GM18873 (cell line): ENCODE measurements at regions not wholly inside any gene's neighbourhood (a gene's known extent, or its start where the extent isn't known, plus 50 kb on each side); places are given as distances from the start of the nearest gene placed in this dataset.

ENCODE experiments used
- ATAC-seq: cut with Tn5 transposase; IDR thresholded peaks from one replicate; pipeline ENCODE4 v1.9.1; 2021; ENCODE audit warnings: mild to moderate bottlenecking, moderate library complexity, moderate number of reproducible peaks; ENCODE audit not compliant: unreplicated experiment, low FRiP score

DNA sequence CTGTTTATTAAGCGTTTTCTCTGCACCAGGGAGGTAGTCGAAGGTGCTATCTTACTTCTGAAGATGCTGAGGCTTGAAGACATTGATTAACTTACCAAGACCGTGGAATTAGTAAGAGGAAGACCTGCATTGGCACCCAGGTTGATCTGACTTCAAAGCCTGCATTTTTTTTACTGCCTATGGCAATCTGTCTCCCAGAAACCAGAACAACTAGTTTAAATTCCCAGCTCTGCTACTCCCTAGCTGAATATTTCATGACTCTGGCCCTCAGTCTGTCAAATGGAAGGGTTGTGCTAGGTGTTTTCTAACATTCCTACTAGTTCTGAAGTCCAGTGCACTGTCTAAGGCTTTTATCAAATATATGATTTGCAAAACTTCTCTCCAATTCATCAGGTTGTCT, 52.0 kb upstream of the GRAMD1B start:
- no peak for ATAC-seq

DNA sequence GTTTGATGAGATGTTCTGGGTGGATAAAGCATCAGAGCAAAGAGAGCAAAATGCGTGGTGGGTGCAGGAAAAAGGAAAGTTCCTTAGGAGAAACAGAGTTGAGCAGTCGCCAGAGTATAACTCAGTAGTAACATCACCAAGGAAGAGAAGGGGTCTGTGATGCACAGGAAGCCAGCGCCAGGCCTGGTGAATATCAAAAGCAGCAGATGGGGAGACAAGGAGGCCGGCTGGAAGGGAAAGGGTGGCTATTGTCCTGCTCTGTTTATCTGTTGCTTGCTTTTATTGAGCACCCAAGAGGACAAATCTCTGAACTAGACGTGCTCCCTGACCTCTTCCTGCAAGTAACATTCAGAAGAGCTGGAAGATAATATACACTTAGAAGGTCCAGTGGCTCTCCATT, 52.7 kb upstream of the GRAMD1B start:
- ATAC-seq: no peak

DNA sequence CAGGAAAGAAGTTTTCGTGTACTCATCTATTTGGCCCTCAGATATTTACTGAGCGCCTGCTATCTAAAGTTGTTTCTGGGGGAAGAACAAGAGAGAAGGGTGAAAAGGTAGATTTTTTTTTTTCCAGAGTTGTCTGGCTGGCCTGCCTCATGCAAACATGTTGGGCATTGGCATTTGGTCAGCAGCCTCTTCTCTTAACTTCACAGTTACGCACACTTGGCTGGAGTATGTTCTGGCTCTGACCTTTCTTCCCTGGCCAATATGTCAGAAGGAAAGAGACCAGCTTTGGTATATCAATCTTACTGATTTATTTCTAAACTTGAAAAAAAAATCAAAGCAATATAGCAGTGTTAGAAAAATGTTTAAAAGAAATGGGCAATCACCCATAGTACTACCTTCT, 54.2 kb upstream of the GRAMD1B start:
- ATAC-seq: no peak

DNA sequence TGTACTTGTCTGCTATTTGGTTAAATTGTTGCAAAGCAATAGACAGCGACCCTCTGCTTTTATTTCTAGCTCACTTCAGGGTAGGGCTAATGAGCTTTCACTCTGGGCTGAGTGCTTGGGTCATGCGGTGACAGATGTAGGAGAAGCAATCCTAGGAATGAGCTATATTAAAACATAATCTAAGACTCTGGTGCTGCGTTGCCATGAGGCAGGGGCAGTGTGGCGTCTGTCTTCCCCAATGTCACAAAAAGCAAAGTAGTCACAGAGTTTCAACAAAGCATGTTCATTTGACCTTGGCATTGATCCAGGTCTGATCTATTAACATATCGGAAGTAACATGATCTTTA, 55.5 kb upstream of the GRAMD1B start:
- ATAC-seq: no peak

DNA sequence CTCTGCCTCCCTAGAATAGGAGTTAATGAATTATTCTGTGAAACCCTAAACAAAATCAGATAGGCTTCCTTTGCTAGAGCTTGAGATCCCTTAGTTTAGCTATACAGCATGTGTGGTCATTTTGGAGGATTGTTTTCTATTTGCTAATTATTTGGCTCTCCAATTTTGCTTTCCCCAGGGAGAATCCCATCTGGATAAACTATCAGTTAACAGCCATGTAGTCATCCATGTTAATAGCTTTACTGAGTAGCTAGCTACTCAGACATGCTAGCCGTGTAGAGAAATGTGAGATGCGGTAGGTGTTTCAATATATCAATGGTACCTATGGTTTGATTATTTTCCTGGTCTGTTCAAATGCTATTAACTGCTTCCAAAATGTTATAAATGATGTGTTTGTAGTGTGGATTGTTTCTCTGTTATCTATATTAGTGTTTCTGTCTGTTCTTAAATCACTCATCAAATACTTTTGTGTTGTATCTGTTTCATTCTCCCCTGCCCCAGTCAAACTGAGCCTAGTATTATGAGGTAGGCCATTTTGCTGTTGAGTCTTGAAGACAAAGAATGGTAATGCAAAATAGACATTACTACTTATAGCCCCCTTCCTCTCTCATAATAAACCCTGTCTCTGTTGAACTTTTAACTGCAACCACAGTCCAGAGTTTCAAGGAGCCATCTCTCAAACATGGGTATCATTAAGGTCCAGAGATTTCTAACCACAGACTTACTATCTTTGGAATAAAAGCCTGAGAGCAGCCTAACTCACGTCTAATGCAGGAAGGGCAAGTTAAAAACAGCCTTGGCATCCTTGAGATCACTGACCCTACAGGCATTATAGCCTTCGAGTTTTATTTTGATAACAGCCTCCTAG, 56.1 kb upstream of the GRAMD1B start:
- no peak for ATAC-seq

DNA sequence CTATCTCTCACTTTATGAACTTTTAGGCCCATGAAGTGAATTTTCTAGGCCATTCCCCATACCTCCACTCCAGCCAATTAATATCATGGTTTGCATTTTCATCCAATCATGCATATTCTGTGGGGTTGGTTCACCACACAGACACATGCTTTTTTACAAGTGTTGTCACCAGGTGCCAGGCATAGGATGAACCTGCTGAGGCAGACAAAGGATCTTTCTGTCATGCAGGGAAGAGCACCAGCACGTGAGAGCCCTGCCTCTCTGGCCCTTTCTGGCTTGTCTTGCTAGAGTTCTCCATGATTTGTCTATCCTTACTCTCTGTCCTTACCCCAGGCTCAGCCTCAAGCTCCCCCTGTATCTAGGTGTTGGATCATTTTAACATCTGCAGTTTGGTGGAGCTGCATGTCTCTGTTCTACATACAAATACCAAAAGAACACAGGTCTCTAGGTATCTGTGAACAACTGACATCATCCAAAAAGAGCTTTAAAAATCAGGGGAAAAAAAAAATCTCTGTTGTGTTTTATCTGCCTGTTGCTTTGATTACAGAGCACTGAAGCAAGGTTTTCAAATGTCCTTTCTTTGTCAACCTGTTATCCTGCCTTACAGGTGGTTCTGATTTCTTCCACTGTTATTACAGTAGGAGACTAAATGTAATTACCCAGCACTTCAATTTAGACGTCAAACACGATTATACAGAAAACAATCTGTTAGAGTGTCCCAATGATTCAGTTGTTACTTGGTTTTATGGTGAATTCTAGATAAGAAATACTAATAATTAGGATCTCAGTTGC, 58.4 kb upstream of the GRAMD1B start:
- no peak for ATAC-seq

DNA sequence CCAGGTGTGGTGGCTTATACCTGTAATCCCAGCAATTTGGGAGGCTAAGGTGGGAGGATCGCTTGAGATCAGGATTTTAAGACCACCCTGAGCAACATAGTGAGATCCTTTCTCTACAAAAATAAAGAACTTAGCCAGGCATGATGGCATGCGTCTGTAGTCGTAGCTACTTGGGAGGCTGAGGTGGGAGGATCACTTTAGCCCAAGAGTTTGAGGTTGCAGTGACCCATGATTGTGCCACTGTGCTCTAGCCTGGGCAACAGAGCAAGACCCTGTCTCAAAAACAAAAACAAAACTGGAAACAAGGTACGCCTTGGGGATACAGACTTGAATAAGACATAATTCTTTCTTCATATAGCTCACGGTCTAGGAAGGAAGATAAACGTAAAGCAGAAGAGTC, 63.1 kb upstream of the GRAMD1B start:
- ATAC-seq: no peak

DNA sequence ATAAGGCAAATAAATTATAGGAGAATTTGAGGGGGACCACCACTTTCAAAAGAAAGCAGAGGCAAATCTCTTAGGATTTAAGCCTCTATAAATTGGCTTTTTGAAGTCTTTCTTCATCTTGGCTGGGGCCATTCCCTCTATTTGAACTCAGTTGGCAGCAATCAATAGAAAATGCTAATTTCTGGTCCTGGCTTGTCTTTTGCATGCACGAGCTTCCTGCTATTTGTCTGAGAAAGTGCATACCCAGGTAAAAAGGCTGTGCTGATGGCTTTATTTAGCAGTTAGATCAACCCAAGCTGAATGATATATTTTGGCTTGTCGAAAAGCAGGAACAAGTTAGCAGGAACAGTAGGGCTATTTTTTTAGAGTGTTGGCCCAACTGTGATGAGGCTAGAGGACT, 64.1 kb upstream of the GRAMD1B start:
- no peak for ATAC-seq

DNA sequence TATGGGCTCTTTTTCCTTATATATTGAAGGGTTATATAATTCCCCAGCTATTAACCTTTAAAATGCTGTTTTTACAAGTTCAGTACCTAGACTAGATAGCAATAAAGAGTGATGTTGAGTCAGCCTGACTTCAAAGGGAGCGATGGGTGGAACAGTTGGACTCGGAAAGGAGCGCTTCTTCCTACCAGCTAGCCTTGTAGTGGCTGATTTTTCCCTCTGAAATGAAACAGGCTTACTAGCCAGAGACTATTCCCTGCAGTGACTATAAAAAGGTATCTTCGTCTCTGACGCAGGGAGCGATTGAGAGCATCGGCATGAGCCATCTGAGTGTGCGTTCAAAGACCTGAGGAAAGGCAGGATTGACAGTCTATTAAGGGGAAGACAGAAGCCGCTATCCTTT, 66.0 kb upstream of the GRAMD1B start:
- no peak for ATAC-seq

DNA sequence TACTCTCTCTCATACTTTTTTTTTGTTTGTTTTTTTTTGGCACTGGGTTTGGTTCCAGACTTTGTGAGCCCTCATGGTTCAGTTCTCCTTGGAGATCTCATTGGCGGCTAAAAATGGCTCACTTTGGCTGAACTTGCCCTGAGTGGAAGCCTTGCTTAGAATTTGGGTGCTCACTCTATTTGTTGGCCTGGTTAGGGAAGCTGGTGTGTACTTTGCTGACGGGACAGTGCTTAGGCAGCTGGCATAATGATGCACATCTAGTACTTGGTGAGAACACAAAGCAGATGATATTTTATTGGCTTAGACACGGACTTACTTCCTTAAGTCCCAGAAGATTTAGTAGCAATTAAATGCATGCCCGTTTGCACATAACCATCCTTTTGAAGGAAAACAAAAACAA, 66.5 kb upstream of the GRAMD1B start:
- ATAC-seq: no peak

DNA sequence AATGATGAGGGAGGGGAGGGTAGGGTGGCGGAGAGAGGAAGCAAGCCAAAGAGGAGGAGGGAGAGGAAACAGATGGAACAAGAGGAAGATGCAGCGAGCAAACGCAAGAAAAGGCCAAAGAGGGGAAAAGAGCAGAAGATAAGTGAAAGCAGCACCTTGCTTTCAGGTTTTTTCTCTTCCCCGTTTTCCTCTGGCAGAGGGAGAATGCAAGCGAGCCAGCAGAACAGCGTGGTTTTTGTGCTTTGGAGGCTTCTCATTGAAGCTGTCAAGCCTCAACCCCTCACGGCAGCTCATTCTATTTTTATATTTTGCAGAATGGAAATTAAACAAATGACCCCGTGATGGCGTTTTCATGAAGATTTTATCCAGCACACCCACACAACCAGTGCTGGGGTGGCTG, 67.1 kb upstream of the GRAMD1B start:
- no peak for ATAC-seq

DNA sequence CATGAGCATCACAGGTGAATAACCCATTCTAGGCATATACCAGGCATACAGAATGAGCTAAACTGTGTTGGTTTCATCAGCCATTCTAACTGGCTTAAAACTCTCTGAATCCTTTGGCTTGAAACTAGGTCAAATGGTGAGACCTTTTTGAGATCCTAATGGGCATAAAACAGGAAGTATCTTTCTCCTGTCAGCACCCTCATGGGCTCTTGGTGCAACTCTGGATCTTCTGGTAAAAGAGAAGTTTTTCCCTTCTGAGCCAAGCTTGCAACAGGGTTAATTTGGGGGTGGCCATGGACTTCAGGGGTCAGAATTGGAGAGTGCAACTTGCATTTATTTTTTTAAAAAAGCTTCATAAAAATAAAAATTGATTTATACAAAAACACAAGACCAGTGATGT, 67.9 kb upstream of the GRAMD1B start:
- ATAC-seq: no peak

DNA sequence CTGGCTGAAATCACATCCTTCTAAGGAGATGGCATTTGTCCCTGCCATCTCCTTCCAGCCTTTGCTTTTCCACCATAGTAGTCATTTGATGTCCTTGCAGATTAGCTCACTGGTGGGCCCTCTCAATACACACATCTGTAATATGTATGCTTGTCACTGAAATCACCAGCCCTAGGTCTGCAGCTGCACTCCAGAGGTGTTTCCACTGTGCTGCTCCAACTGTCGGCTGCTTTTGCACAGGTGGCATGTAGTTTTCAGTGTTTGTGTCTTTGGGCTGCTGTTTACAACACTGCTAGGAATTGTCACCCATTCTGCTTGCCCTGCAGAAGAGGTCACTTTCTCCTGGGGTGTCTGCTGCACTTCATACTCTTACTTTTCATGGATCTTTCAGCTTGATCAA, 69.0 kb upstream of the GRAMD1B start:
- ATAC-seq: no peak

DNA sequence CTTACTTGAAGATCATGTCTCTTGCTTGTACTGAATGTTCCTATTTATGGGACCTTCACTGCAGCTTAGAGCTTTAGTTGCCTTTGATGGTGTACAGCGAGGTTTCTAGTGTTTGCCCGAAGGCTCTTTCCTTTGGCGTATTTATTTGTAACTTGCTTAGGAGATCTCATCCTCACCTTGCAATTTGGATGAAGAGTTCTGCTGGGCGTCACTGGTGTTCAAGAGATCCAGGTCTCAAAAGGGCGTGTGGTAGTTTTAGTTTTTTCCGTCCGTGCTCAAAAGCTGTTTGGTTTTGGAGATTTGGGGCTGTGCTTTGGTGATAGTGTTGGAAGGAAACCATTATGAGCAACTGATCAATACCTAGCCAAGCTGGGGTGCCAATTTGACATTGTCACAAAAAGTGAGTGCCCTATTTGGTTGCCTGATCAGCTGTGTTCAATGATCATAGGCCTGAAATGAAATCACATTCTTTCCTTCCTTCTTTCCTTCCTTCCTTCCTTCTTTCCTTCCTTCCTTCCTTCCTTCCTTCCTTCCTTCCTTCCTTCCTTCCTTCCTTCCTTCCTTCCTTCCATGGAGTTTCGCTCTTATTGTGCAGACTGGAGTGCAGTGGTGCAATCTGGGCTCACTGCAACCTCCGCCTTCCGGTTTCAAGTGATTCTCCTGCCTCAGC, 69.7 kb upstream of the GRAMD1B start:
- ATAC-seq: no peak

DNA sequence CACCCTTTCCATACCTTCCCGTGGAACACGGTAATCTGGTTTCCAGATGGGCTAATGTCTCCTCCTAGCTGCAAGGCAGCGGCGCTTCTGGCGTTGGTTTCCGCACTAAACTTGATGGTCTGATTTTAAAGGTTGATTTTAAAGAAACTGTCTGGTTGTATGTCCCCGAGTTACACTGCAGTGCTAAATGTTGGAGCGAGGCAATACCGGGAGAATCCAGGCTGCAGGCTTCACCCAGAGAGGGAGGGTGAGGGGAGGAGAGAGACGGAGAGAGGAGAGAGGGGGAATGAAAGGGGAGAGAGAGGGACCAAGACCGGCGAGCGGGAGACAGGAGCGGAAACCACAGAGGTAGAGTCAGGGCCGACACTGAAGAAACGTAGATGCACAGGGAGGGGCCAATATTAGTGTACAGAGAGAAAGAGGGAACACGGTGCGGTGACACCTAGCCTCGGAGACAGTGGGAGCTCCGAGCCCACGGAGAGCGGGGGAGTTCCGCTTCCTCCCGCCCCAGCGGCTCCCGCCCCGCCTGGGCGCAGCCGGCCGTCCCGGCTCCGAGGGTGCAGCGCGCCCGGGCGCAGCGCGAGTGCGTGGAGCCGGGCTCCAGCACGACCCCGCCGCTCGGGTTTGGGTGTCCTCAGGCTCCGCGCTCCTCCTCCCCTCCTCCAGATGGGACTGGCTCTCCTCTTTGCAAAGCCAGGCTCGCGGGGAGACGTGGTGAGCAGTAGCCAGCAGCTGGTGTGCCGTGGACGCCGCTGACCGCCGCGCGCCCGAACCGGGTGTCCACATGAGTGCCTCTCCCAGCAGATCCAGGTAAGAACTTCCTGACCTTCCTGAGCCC, 71.9 kb upstream of the GRAMD1B start:
- no peak for ATAC-seq

DNA sequence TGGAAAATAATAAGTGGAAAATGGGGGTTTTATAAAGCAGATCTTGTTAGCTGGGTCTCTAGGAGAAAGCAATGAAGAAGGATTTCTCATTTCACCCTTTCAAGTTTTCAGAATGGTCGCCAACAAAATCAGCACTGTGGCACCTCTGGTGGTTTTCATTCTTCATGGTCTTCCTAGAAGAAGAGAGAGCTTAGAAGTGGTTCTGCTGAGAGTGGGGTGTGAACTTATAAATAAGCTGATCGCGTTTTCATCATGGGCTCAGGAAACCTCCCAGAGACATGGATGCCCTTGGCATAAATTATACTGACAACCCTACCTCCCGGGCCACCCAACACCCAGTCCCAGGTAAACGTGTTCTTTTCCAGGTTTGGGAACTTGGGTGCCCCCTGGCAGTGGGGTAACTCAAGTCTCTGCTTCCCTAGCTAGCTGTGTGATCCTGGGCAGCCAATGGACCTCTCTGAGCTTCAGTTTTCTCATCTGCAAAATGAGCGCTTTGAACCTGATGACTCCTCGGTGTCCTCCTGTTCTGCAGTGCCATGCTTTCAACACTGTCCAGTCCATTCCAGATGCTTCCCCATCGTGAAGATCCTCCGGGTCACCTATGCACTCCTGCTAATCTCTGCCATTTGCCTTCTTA, 72.6 kb upstream of the GRAMD1B start:
- ATAC-seq: no peak

DNA sequence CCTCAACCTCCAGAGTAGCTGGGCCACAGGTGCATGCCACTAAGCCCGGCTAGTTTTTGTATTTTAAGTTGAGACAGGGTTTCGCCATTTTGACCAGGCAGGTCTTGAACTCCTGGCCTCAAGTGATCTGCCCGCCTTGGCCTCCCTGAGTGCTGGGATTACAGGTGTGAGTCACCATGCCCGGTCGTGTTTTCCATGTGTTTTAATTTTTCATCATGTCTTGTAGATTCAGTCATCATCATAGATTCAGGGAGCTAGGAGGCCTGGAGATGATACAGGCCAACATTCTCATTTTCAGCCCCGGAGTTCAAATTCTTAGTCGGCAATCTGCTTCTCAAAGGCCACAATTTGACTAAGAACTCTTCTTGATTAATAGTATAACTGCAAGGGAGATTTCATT, 73.5 kb upstream of the GRAMD1B start:
- ATAC-seq: no peak

DNA sequence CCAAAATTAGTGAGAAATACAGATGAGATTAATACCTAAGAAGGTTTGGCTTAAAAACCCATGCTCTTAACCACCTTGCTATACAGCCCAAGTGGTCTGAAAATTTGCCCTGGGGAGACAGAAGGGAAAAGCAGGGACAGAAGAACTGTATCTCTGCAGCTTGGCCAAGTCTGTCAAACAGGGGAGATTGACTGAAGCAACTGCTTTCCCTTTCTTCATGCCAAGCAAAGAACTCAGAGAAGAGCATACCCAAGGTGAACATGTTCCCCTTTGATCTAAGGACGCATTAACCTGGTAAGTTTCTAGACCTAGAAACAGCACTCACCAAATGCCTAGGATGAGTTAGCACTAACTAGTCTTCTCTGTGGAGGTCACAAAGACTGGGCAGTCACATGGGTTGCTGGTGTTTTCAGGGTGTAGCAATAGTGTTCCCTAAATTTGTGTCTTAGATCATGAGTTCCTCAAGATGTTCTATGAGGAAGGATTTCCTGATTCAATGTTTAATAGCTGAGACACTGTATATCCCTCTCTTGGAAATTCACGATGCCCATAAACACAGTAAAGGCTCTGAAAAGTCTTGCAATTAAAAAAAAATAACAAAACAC, 75.6 kb upstream of the GRAMD1B start:
- no peak for ATAC-seq

DNA sequence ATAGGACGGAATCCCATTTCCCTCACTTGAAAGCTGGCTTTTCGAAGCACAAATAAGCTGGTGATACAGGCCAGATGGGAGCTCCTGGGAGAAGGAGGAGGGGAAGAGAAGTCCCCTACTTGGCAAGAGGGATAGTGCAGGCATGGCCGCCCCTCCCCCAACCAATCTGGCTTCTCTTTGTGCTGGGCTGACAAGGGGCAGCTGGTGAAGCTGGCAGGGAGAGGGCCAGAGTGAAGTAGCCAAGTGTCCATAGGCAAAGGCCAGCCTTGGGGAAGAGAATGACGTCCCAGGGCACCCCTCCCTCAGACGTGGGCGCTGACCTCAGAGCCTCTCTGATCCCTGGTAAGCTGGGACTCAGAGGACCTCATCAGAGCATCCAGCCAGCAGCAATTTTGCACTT, 78.7 kb upstream of the GRAMD1B start:
- no peak for ATAC-seq

DNA sequence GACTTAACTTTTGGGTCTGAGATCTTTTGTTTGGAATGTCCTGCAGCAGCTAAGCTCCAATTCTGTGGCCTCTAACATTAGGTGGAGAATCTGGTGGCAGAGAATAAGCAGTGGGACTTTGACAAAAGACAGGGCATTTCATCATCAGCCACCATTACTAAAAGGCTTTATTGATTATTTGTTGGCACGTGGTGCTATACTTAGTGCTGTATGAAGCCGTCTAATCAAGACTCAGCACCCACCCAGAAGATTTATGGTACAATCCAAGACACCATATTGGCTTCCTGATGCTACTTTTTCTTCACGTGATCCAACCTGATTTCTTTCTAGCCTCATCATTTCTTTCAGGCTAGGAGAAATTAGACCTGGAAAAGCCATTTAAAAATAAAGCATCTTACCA, 80.7 kb upstream of the GRAMD1B start:
- no peak for ATAC-seq
